HG03064 (cell line): ENCODE measurements at regions not wholly inside any gene's neighbourhood (a gene's known extent, or its start where the extent isn't known, plus 50 kb on each side); places are given as distances from the start of the nearest gene placed in this dataset.
"Not testable (repeated sequence)": the region's sequence is repeated elsewhere in the genome, so short reads cannot be mapped to it uniquely, and the experiment has no call there.

Experiments
- ATAC-seq: cut with Tn5 transposase; IDR thresholded peaks from one replicate; pipeline ENCODE4 v1.9.1; 2021; ENCODE audit warnings: low read depth; ENCODE audit not compliant: unreplicated experiment

DNA sequence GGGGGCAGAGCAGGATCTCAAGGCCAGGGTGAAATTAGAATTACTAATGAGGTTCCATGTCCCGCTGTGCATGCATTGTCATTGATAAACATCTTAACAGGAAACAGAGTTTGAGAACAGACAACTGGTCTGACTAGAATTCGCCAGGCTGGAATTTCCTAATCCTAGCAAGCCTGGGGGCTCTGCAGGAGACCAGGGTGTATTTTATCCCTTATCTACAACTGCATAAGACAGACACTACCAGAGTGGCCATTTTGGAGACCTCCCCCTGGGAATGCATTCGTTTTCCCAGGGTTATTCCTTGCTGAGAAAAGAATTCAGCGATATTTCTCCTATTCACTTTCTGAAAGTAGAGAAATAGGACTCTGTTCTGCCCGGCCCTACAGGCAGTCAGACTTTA lies 1007.6 kb downstream of the SLC16A7 start:
- ATAC-seq: not testable (repeated sequence)

DNA sequence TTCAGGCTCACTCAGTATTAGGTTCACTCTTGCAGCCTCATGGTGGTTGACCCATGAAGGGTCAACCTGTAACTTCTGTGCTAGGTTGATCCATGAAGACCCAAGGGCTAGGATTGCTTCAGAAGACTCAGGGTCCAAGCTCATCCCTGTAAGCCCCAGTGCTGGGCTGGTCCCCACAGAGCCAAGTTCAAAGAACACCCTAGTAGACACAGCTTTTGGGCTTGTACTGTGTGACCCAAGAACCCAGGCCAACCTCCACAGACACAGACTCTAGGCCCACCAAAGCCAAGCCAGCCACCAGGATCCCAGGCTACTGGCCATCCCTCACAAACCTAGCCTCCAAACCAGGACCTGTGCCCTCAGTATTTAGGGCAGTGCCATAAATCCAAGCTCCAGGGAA lies 1020.6 kb downstream of the SLC16A7 start:
- ATAC-seq: no peak

DNA sequence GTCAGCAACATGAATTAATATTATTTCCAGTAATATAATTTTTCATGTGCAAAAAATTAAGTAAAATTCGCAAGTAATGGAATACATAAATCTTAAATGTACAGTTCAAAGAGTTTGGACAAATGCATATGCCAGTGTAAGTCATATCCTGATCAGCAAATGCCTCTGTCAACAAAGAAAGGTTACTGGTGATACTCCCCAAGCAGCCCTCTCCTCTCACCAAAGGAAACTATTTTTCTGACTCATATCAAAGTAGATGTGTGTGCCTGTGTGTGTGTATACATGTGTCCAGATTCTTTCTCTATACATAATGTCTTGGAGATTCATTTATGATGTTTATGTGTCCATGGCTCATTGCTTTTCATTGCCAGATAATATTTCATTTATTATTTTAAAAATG lies 1035.0 kb downstream of the SLC16A7 start:
- no peak for ATAC-seq

DNA sequence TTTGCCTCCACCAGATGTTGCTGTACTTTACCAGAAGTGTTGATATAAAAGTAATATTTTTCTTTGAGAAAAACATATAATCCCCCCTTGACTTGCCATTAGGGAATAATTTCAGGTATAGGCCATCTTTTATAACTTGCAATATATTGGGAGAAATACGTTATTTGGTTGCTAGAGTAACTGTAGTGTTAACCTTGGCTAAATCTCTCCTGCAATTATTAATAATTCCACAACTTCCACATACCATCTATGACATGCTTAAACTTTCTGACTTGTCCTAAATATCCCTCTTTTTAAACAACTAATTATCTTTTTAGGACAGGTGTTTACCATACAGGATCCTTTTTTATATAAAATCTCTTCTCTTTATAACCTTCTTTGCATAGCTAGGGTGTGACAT lies 1048.2 kb downstream of the SLC16A7 start:
- ATAC-seq: no peak

DNA sequence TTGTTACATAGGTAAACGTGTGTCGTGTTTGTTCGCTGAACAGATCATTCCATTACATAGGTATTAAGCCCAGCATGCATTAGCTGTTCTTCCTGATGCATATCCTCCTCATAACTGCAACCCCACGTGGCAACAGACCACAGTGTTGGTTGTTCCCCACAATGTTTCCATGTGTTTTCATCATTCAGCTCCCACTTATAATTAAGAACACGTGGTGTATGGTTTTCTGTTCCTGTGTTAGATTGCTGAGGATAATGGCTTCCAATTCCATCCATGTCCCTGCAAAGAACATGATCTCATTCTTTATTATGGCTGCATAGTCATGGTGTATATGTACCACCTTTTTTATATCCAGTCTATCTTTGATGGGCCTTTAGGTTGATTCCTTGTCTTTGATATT lies 1071.1 kb downstream of the SLC16A7 start:
- no peak for ATAC-seq

DNA sequence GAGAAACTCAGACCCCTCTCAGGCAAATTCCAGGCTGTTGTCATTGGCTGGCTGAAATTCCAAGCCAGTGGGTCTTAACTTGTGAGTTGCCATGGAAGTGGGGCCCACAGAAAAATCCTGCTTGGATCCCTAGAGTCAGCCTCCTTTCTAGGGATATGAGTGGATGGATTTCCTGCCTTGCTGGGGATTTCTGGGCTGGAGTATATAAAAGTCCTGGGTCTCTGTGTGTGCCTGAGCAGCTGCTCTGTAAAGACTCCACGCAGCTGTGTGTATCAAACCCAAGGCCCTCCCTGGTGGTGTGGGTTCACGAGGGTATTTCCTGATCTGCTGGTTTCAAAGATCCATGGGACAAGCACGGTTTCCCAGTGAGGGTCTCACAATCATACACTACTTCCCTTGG lies 1077.1 kb downstream of the SLC16A7 start:
- no peak for ATAC-seq

DNA sequence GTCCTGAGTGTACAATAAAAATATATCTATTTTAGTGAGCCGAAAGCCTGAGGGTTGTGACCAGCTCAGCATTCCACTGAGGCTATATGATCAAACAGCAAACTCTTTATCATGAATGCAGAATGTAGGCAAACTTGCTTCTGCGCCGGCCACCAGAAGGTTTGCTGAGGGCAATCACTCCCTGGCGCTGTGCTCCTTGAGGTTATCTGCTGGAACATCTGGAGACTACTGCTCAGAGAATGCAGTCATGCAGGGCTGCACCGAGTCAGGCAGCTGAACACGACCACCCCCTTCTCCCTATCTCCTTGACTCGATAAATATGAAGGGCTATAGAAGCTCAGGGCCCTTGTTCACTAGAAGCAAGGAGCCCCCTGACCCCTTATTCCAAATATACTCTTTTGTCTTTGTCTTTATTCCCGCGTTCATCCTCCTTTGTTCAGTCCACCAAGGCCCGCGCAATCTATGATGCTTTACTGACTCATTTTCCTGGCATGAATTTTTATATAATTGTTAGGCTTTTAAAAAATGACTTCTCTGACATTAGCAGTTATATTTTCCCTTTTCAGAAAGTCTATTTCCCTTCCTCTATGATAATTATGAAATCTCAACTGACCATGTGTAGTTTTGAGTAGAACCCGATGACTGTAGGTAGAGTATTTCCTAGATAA lies 1089.3 kb downstream of the SLC16A7 start:
- ATAC-seq: no peak

DNA sequence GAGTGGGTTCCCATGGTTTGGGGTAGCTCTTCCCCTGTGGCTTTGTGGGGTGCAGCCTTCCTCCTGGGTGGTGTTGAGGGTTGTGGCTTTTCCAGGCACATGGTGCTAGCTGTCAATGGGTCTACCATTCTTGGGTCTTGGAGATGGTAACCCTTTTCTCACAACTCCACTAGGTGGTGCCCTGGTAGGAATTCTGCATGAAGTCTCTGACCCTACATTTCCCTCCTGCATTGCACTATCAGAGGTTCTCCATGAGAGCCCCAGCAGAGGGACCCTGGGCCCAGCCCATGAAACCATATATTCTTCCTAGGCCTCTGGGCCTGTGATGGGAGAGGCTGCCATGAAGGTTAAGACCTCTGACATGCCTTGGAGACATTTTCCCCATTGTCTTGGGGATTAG lies 1093.3 kb downstream of the SLC16A7 start:
- ATAC-seq: no peak

DNA sequence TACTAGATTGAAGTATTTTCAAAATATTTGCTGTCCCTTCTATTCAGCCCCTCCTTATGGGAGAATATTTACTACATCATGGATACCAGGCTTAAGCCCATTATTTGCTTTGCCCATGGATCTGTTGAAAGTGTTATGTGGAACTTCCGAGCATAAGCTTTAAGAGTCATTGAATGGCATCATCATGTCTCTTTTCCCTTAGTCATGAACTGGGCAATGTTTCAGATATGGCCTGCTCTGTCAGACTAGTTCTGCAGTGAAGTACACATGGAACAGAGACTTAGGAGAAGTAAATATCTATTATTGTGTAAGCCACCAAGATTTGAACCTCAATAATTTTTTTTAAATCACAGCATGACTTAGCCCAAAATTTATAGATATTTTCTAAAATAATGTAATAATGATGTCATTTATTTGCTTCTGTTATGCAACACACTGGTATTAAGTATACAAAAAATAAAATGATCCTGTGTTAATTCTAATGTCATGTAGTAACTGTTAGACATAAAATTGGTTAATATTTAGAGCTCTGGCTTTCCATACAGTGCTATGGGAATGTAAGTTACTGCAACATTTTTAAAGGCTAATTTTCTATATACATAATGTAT lies 1097.3 kb downstream of the SLC16A7 start:
- ATAC-seq: no peak

DNA sequence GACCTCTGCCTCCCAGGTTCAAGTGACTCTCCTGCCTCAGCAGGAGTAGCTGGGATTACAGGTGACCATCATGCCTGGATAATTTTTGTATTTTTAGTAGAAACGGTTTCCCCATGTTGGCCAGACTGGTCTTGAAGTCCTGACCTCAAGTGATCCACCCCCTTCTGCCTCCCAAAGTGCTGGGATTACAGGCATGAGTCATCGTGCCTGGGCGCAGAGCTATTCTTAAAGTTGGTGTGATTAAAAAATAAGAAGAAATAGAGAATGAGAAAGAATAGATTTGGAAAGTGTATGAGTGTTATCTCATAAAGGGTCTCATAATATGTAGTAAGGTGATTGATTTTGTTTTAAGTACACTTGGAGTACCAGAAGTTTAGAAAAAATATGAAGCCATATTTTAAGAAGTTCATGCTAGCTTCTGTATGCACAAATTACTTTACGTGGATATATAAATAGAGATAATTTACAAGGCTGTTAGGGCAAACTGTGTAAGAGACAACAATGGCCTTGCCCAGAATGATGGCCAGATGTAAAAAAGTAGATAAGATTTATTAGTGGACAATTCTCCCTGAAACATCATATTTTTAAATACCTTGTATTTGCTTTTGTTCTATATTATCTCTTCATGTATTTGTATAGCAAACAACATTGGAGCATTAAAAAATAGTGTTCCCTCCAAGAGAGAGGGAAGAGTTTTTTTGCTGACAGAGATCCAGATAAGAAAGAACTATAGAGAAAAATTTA lies 1108.5 kb downstream of the SLC16A7 start:
- ATAC-seq: no peak

DNA sequence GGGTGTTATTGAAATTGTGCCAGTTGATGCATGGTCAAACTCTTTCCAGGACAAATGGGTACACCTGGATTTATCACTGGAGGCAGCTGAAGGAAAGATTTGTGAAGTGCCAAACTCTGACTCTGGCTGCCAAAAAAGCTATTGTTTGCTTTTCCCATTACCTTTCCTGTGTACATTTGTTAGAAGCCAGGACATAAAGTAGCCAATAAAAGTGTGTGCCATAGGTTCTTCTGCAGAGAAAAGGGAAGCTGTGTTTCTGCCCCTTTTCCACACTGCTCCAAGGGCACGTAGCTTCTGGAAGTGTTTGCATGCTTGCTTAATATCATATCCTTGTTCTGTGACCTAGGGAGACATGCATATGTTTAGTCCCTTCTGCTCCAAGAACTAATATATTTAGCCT lies 1114.4 kb downstream of the SLC16A7 start:
- no peak for ATAC-seq

DNA sequence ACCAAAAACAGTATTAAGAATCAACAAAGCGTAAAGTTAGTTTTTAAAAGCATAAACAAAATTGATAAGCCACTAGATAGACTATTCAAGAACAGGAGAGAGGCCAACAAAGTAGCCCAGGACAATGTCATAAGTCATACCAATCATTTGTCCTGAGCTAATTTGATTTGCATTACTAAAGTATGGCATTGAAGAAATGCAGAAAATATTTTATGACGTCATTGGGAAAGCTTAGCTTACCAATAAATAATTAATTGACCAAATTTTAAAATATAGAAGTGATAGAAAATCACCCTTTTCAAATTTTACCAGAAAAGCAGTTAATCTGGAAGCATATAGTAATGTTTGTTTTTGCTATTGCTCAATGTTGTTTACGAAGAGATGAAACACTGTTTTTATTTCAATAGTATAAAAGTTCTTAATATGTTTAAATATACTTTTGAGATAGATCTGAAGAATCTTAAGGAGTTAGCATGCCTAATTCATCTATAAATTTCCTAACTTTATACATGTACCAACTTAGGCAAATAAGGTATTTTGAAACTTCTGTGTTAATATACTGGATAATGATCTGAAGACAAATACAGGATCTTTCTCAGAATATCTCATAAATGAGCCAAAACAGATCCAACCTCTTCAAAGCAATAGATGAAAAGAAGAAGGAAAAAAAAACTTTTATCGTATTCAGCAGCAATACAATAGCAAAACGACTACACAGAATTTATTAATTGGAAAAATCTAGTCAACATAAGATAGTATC lies 1118.5 kb downstream of the SLC16A7 start:
- ATAC-seq: no peak

DNA sequence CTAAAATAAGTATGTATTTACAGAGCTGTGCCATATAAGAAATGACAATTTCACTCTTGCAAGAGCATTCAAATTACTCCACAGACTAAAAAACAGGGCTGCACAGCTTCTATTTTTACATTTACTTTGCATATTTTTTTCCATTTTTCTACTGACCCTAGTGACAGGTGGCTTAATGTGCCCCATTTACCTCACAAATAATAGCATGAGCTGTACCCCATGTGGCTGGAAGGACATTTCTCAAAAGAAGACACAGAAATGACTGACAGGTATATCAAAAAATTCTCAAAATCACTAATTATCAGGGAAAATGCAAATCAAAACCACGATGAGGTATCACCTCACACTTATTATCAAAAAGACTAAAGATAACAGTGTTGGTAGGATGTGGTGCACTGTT lies 1128.6 kb downstream of the SLC16A7 start:
- no peak for ATAC-seq

DNA sequence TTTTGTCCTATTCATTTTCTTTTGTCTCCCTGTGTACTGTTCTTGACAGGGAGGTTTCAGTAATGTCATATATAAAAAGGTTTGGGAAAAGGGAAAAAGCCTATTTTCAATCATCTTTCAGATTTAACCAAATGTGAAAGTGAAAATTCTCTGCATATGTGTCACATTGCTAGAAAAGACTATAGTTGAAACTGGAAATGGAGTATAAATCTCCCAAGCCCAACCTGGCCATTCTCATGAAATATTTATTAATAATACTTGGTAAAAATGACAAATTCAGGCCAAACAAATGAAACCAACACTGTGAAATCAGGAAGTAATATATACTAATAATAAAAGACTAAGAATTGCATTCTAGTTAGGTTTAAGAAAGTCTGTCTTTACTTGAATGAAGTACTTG lies 1129.2 kb downstream of the SLC16A7 start:
- ATAC-seq: no peak

DNA sequence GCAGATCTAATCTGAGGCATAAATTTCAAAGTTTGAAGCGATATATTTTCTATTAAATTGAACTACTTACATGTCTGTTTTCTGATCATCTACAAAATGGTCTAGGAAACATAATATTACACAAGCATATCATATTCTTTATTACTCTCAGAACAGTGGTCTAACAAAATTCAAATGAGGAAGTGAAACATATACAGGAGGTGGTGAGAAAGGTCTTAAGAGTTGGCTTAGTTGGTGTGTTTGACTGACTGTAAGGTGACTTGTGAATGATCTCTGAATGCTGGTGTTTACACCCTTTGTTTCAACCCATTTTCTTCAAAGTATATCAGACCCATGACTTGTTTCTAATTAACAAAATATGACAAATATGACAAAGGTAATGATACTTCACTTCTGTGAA lies 1156.8 kb downstream of the SLC16A7 start:
- peak; percentile 65 for ATAC-seq

DNA sequence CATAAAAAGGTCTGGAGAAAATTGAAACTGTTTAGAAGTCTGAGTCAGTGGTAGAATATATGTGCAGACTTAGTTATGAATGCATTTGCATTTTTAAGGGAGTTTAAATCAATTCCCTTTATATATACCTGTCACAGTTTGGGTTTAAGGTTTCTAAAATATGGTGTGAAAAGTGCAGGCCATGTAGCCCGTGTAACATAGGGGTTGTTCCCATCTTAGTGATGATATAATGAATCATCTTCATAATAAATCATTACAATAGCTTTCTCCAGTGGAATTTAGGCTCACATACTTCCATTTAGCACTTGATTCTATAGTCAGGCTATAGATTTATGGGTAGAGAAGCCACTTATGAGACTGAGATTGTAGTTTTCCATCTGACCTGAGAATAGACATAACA lies 1162.4 kb downstream of the SLC16A7 start:
- ATAC-seq: no peak

DNA sequence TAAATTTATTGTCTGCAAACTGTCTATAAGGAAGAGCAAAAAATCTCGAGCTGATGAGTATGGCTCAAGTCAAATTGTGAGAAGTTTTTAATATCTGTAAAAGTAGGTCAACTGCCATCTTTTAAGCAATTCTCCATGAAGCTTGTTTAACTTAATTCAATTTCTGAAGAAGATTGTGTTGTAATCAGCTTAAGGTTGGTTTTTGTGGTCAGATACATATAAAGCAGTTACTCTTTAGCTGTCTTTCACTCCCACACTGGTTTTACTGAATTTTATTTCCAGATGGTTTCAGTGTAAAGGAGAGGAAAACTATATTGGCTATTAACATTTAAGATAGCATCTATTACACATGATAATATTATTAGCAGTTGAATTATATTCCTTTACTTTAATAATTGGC lies 1165.1 kb downstream of the SLC16A7 start:
- ATAC-seq: no peak

DNA sequence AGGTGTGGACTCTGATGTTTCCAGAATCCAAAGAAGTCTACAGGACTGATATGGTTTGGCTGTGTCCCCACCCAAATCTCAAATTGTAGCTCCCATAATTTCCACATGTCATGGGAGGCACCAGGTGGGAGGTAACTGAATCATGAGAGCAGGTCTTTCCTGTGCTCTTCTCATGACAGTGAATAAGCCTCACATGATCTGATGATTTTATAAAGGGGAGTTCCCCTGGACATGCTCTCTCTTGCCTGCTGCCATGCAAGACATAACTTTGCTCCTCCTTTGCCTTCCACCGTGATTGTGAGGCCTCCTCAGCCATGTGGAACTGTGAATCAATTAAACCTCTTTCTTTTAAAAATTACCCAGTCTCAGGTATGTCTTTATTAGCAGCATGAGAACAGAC lies 1205.3 kb downstream of the SLC16A7 start:
- ATAC-seq: not testable (repeated sequence)

DNA sequence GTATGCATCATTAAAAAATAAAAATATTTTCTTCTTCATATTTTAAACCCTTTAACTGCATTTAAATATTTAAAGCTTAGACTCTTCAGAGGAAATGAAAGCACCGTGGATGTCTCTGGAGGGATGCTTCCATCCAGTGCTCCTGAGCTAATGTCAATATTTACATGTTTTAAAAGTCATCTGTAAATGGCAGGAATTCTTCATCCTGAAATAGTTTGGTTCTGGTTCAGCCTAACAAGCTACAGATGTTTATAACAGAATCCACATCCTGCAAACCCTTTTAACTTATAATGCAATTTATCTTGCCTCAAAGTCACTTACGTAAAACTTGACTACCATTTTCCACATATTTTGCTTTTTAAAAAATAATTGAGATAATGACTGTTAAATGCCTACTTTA lies 1207.3 kb downstream of the SLC16A7 start:
- no peak for ATAC-seq

DNA sequence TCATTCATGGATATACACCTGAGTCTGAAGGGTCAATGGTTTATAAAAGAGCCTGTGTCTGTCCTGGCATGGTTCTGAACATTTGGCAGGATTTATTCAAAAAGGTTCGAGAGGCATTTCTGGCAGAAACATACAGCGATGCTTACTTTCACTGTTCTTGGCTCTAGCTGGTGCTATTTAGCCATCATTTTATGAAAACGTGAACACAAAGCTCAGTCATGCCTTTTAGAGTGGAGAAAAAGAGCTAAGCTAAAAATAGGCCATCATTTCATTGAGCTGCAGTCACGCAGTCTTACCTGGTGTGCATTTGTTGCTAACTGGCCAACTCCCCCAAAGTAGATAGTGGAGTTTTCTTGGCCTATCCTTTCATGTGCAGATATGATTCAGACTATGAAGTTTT lies 1209.5 kb downstream of the SLC16A7 start:
- no peak for ATAC-seq

DNA sequence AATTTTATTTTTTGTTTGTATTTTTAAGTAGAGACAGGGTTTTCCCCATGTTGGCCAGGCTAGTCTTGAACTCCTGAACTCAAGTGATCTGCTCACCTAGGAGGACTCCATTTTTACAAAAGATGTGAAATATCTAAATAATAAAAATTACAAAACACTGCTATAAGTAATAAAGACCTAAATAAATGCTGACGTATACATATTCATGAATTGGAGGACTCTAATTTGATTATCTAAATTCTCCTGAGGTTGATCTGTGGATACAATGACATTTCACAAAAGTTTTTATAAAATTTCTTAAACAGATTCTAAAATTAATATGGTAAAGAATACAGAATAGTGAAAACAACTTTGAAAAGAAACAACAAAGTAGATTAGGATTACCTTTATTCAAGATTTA lies 1224.0 kb downstream of the SLC16A7 start:
- no peak for ATAC-seq
